ENCODE measurements at regions not wholly inside any gene's neighbourhood (a gene's known extent, or its start where the extent isn't known, plus 50 kb on each side); places are given as distances from the start of the nearest gene placed in this dataset.

- Histone ChIP-seq H3K27ac (ENCODE audit: low read length) (no peak overlapping the region), H3K9me3 (ENCODE audit: control insufficient read depth, low read depth, low read length) (no peaks in the 10 kb centered on the region), H3K4me1 (ENCODE audit: control insufficient read depth, low read depth, low read length) (no peaks in the 10 kb centered on the region), H3K36me3 (ENCODE audit: control insufficient read depth, low read depth, low read length) (no peaks in the 10 kb centered on the region), H3K4me3 (ENCODE audit: low read length) (no peak overlapping the region), H3K9ac (ENCODE audit: low read length) (no peak overlapping the region), H3K27me3 (ENCODE audit: control insufficient read depth, insufficient read depth, low read length) (no peaks in the 10 kb centered on the region)
Observed at GRCh38 chr3:72123908-72124441, 339.0 kb upstream of the PROK2 start.

- Histone ChIP-seq H3K9me3 (ENCODE audit: control insufficient read depth, low read depth, low read length) (no peaks in the 10 kb centered on the region), H3K4me3 (ENCODE audit: low read length) (no peak overlapping the region), H3K4me1 (ENCODE audit: control insufficient read depth, low read depth, low read length) (no peaks in the 10 kb centered on the region), H3K27me3 (ENCODE audit: control insufficient read depth, insufficient read depth, low read length) (no peaks in the 10 kb centered on the region), H3K36me3 (ENCODE audit: control insufficient read depth, low read depth, low read length) (no peaks in the 10 kb centered on the region), H3K27ac (ENCODE audit: low read length) (no peak overlapping the region), H3K9ac (ENCODE audit: low read length) (no peak overlapping the region)
Observed at GRCh38 chr3:72120806-72121778, 336.1 kb upstream of the PROK2 start.

- no peaks in the 10 kb centered on the region for H3K9me3 ChIP-seq (ENCODE audit: control insufficient read depth, low read depth, low read length)
- no peak overlapping the region for H3K9ac ChIP-seq (ENCODE audit: low read length)
- H3K36me3 ChIP-seq (ENCODE audit: control insufficient read depth, low read depth, low read length), result no peaks in the 10 kb centered on the region
- H3K4me3 ChIP-seq (ENCODE audit: low read length), result no peak overlapping the region
- no peaks in the 10 kb centered on the region for H3K4me1 ChIP-seq (ENCODE audit: control insufficient read depth, low read depth, low read length)
- H3K27ac ChIP-seq (ENCODE audit: low read length), result no peak overlapping the region
- no peaks in the 10 kb centered on the region for H3K27me3 ChIP-seq (ENCODE audit: control insufficient read depth, insufficient read depth, low read length)
Observed at GRCh38 chr3:72120039-72120438, 335.1 kb upstream of the PROK2 start.

- Histone ChIP-seq H3K4me1 (ENCODE audit: control insufficient read depth, low read depth, low read length) (peaks cover 2% of the 10 kb centered on the region), H3K36me3 (ENCODE audit: control insufficient read depth, low read depth, low read length) (no peaks in the 10 kb centered on the region), H3K9ac (ENCODE audit: low read length) (no peak overlapping the region), H3K27me3 (ENCODE audit: control insufficient read depth, insufficient read depth, low read length) (no peaks in the 10 kb centered on the region), H3K4me3 (ENCODE audit: low read length) (no peak overlapping the region), H3K27ac (ENCODE audit: low read length) (no peak overlapping the region), H3K9me3 (ENCODE audit: control insufficient read depth, low read depth, low read length) (no peaks in the 10 kb centered on the region)
Observed at GRCh38 chr3:72118628-72119027, 333.7 kb upstream of the PROK2 start.

- Histone ChIP-seq H3K9ac (ENCODE audit: low read length) (no peak overlapping the region), H3K27ac (ENCODE audit: low read length) (no peak overlapping the region), H3K4me3 (ENCODE audit: low read length) (no peak overlapping the region)
Observed at GRCh38 chr3:72116226-72116625, 331.3 kb upstream of the PROK2 start.

GRCh38 chr3:72115307-72115706, 330.4 kb upstream of the PROK2 start:
- no peak overlapping the region for H3K27ac ChIP-seq (ENCODE audit: low read length)
- no peaks in the 10 kb centered on the region for H3K36me3 ChIP-seq (ENCODE audit: control insufficient read depth, low read depth, low read length)
- H3K9me3 ChIP-seq (ENCODE audit: control insufficient read depth, low read depth, low read length), result no peaks in the 10 kb centered on the region
- no peaks in the 10 kb centered on the region for H3K27me3 ChIP-seq (ENCODE audit: control insufficient read depth, insufficient read depth, low read length)
- H3K4me1 ChIP-seq (ENCODE audit: control insufficient read depth, low read depth, low read length), result peaks cover 2% of the 10 kb centered on the region
- no peak overlapping the region for H3K4me3 ChIP-seq (ENCODE audit: low read length)
- no peak overlapping the region for H3K9ac ChIP-seq (ENCODE audit: low read length)

More at GRCh38 chr3:72116226-72116625, 331.3 kb upstream of the PROK2 start:
- no peaks in the 10 kb centered on the region for H3K9me3 ChIP-seq (ENCODE audit: control insufficient read depth, low read depth, low read length)
- H3K4me1 ChIP-seq (ENCODE audit: control insufficient read depth, low read depth, low read length), result peaks cover 2% of the 10 kb centered on the region
- no peaks in the 10 kb centered on the region for H3K36me3 ChIP-seq (ENCODE audit: control insufficient read depth, low read depth, low read length)
- H3K27me3 ChIP-seq (ENCODE audit: control insufficient read depth, insufficient read depth, low read length), result no peaks in the 10 kb centered on the region

- Histone ChIP-seq H3K27me3 (ENCODE audit: control insufficient read depth, insufficient read depth, low read length) (no peaks in the 10 kb centered on the region), H3K4me1 (ENCODE audit: control insufficient read depth, low read depth, low read length) (peaks cover 2% of the 10 kb centered on the region), H3K9me3 (ENCODE audit: control insufficient read depth, low read depth, low read length) (no peaks in the 10 kb centered on the region), H3K27ac (ENCODE audit: low read length) (no peak overlapping the region), H3K36me3 (ENCODE audit: control insufficient read depth, low read depth, low read length) (no peaks in the 10 kb centered on the region), H3K4me3 (ENCODE audit: low read length) (no peak overlapping the region), H3K9ac (ENCODE audit: low read length) (no peak overlapping the region)
Observed at GRCh38 chr3:72114773-72115172, 329.8 kb upstream of the PROK2 start.

GRCh38 chr3:72113964-72114363, 329.0 kb upstream of the PROK2 start:
- Histone ChIP-seq H3K4me1 (ENCODE audit: control insufficient read depth, low read depth, low read length) (peaks cover 2% of the 10 kb centered on the region), H3K36me3 (ENCODE audit: control insufficient read depth, low read depth, low read length) (no peaks in the 10 kb centered on the region), H3K27ac (ENCODE audit: low read length) (no peak overlapping the region), H3K4me3 (ENCODE audit: low read length) (no peak overlapping the region), H3K9me3 (ENCODE audit: control insufficient read depth, low read depth, low read length) (no peaks in the 10 kb centered on the region), H3K27me3 (ENCODE audit: control insufficient read depth, insufficient read depth, low read length) (no peaks in the 10 kb centered on the region), H3K9ac (ENCODE audit: low read length) (no peak overlapping the region)

GRCh38 chr3:72113564-72113963, 328.6 kb upstream of the PROK2 start:
- Histone ChIP-seq H3K36me3 (ENCODE audit: control insufficient read depth, low read depth, low read length) (no peaks in the 10 kb centered on the region), H3K4me1 (ENCODE audit: control insufficient read depth, low read depth, low read length) (peaks cover 2% of the 10 kb centered on the region), H3K4me3 (ENCODE audit: low read length) (no peak overlapping the region), H3K9ac (ENCODE audit: low read length) (no peak overlapping the region), H3K27me3 (ENCODE audit: control insufficient read depth, insufficient read depth, low read length) (no peaks in the 10 kb centered on the region), H3K9me3 (ENCODE audit: control insufficient read depth, low read depth, low read length) (no peaks in the 10 kb centered on the region), H3K27ac (ENCODE audit: low read length) (no peak overlapping the region)

- no peaks in the 10 kb centered on the region for H3K9me3 ChIP-seq (ENCODE audit: control insufficient read depth, low read depth, low read length)
- no peaks in the 10 kb centered on the region for H3K36me3 ChIP-seq (ENCODE audit: control insufficient read depth, low read depth, low read length)
- no peak overlapping the region for H3K9ac ChIP-seq (ENCODE audit: low read length)
- no peak overlapping the region for H3K4me3 ChIP-seq (ENCODE audit: low read length)
- peaks cover 2% of the 10 kb centered on the region for H3K4me1 ChIP-seq (ENCODE audit: control insufficient read depth, low read depth, low read length)
- H3K27me3 ChIP-seq (ENCODE audit: control insufficient read depth, insufficient read depth, low read length), result no peaks in the 10 kb centered on the region
- H3K27ac ChIP-seq (ENCODE audit: low read length), result no peak overlapping the region
Observed at GRCh38 chr3:72112435-72112834, 327.5 kb upstream of the PROK2 start.

- Histone ChIP-seq H3K36me3 (ENCODE audit: control insufficient read depth, low read depth, low read length) (no peaks in the 10 kb centered on the region), H3K4me1 (ENCODE audit: control insufficient read depth, low read depth, low read length) (peaks cover 2% of the 10 kb centered on the region), H3K27me3 (ENCODE audit: control insufficient read depth, insufficient read depth, low read length) (no peaks in the 10 kb centered on the region), H3K4me3 (ENCODE audit: low read length) (no peak overlapping the region), H3K27ac (ENCODE audit: low read length) (no peak overlapping the region), H3K9me3 (ENCODE audit: control insufficient read depth, low read depth, low read length) (no peaks in the 10 kb centered on the region), H3K9ac (ENCODE audit: low read length) (no peak overlapping the region)
Observed at GRCh38 chr3:72111265-72112205, 326.6 kb upstream of the PROK2 start.
